Fibroblast of the conjunctiva (primary cell): ENCODE measurements at regions not wholly inside any gene's neighbourhood (a gene's known extent, or its start where the extent isn't known, plus 50 kb on each side); places are given as distances from the start of the nearest gene placed in this dataset.

Experiments
- DNase-seq: peaks from one replicate; pipeline ENCODE4 v3.0.0-alpha.2; 2010; ENCODE audit warnings: low read depth

DNA sequence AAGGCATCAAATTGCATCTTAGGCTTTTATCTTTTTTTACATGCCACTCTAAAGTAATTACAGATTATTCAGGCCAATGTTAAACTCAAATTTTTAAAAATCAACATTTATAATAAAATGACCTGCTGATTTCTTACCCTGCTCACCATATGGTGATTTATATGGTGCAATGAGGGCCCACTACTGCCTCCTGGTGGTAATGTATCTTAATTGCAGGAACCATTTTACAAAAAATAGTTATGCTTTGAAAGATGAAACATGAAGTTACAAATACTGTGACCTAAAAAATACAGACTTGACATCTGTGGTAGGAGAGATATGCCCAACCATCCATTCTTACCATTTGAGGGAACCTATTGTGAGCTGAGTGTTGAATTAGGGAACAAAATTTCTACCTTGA is 292.6 kb upstream of the TAS2R1 start:
- DNase-seq = no peak

DNA sequence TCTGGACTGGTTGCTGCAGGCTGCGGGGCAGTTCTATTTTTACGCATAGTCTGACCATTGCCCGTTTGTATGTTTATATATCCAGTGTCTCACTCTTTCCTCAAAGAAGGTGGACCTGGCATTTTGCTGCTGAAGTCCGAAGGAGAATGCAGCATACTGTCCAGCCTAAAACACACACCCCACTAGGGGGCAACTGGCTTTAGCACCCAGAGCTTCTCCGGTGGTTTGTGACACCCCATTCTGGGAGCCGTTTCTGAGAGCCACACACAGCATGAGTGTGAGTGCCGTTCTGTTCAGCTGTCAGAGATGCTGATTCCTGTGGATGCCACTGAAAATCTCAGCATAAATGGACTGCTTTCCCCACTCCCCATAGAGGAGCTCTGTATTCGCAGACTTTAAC is 290.5 kb upstream of the TAS2R1 start:
- no peak for DNase-seq

DNA sequence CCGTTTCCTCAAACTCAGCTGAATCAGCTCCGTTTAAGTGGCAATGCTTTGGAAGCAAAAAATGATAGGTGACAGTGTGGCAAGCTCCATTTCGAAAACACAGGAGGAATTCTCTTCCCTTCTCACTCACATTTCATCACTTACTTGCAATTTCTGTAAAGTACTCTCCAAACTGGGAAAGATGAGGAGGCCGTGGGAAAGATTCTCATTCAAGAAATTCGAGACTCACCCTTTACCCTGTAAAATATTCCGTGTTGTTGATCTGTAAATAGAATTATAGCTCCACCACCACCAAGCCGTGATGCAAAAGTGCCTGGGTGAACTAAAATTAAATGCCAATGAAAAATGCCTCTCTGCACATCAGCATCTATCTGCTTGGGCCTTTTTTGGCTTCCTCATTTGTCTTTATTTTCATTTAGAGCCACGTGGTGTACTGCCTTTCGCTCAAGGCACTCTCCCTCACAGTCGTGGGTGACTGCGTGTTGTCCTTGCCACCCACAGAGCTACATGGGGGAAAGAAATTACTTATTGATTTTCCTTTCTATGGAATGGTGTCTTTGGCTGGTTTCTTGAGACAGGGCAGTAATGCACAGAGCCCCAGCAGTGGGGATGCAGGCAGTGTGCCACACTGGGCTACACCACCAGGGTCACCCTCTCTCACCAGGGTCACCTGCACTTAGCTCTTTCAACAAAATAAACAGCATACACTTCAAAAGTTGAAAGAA is 289.3 kb upstream of the TAS2R1 start:
- DNase-seq = no peak

DNA sequence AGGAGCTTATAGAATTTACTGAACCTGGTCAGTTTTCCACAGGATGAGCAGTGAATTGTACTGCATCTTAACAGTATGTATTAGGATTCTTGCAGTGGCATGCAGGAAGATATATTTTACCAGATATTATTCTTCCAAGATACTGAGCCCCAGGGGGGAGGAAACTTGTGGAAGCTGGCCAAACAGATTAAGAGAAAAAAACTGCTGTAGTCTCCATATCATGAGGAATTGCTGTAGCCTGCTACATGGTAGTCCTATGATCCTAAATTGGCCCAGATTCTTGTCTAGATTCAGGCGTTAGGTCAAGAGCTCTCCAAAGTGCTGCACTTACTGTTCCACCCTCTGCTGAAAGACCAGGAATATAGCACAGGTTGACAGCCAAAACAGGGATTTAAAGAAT is 275.5 kb upstream of the TAS2R1 start:
- DNase-seq = no peak

DNA sequence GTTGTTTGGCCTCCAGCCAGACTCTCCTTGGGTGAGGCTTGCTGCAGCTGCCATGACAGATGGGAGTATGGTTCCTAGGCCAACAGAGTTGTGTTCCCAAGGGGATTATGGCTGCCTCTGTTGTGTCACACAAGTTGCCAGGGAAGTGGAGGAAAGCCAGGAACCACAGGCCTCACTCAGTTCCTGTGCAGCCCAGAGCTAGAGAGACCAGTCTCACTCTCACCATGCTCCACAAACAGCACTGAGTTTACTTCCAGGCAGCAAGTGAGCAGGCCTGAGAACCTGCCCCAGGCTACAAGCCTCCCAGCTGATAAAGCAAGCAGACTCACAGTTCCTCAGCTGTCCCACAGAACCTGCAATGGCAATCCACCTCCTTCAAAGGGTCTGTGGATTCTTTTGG is 273.6 kb upstream of the TAS2R1 start:
- DNase-seq = peak; percentile 6

DNA sequence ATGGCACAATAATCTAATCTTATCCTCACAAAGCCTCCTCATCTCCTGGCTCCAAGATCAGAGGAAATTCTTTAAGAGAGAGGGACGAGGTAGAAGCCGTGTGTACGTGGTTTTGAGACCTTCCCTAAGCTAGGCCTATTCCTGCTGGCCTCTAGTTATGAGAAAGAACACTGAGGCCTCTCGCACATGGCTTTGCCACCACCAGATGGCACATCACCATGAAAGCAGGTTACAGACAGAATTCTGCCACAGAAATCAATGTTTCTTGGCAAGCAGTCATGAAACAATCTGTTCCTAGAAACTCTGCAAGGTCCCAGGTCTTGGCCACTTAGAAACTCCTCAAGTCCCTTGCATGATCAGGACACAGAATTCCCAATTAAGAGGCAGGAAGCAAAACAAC is 268.2 kb upstream of the TAS2R1 start:
- peak; percentile 8 for DNase-seq

DNA sequence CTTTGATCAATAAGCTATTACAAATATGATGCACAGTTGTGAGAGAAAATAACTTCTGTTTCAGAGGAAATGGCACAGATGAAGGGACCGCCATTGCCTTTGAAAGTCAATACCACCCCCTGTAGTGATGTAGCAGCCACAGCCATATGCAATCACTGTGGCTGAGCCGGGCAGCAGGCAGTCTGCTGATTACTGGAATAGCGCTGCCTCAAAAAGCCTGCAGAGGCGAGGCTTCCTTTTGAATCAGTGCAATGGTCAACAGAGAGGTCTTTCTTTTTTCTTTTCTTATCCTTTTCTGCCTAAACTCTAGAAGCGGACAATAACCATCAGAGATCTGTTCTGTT is 265.1 kb upstream of the TAS2R1 start:
- no peak for DNase-seq

DNA sequence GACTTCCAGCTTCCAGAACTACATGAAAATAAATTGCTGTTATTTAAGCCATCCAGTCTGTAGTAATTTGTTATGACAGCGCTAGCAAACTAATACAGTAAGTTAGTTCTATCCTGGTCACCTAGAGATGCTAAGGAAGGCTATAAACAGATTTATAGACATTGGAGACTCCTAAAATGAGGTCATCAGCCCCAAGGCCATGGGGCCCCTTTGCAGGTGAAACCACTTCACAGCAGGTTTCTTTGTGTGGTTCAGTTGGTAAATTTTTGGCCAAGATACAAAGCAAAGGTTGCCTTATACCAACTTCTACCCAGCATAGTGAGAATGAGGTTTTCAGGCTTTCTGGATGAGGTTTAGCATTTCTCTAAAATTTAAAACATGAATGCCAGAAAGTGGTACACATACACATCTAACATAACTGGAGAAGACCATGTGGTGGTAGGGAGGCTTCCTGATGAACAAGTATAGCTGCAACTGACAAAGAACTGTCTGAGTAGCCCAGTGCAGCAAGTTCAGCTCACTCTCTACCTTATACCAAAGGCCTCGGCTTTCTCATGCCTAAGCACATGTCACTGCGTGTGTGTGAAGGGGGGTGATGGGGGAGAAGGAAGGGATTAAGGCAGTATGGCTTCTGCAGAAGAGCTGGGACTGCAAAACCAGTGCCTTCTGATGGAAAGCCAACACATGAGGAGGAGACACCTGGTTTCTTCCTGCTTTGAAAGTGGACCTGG is 264.6 kb upstream of the TAS2R1 start:
- DNase-seq = no peak

DNA sequence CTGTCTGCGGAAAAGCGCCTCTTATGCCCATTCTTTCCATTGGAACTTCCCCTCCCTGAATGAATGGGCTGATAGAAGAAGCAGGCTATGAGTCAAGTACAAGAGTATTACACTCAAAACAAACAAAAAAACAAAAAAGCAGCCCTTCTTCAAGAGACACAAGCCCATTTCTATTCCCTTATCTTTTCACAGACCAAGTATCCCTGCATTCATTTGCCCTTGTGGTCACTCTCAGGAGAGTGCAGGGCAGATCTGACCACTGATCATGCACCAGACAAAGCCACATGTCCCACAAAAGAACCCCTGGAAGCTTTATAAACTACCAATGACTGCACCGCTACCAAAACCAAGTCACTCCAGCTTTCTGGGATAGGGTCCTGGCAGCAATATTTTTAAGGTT is 262.5 kb upstream of the TAS2R1 start:
- DNase-seq = no peak

DNA sequence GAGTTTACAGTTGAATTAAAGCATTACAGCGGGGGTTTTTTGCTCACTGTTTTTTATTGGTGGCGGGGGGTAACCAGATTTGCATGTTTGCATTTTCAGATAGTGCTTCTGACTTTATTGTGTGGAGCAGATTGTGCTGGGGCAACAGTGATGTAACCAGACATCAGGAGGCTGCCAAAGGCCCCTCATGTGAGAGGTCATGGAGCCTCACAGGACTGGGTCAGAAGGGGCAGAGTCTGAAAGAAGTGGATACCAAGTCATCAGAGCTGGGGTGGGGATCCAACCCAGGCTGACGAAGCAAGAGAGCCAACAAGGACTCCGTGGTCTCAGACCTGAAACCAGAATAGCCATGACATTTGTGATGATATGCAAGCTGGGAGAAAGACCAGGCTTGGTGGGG is 259.4 kb upstream of the TAS2R1 start:
- no peak for DNase-seq

DNA sequence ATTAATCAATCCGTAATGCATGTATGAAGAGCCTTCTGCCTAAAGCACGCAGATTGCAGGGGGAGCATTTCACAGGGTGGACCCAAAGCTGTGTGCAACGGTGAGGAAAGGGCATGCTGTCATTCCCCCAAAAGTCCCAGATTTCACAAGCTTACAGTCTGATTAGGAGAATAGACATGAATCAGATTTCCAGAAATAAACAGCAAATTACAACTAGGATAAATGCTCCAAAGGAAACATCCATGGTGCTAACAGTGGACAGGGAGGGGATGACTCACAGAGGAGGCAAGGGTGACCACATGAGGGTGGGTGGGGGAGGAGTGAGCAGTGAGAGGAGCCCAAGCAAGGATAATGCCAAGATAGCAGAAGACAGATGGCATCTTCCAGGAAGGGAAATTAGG is 258.4 kb upstream of the TAS2R1 start:
- DNase-seq = peak; percentile 24

DNA sequence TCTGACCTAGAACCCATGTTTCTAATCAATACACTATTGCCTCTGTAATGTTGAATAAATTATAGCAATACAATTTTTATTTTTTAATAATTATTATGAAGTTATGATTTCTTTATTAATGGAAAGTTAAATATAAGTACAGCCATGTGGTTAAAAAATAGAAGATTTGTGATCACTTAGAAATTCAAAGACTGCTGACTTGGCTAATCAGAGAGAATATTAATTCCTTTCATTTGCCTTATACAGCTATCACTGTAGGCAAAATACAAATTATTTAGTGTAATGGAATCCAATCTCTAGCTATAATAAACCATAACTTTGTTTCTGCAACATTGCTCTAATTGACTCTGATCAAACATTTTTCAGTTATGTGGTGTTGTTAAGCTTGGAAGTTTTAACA is 255.0 kb upstream of the TAS2R1 start:
- DNase-seq = no peak

DNA sequence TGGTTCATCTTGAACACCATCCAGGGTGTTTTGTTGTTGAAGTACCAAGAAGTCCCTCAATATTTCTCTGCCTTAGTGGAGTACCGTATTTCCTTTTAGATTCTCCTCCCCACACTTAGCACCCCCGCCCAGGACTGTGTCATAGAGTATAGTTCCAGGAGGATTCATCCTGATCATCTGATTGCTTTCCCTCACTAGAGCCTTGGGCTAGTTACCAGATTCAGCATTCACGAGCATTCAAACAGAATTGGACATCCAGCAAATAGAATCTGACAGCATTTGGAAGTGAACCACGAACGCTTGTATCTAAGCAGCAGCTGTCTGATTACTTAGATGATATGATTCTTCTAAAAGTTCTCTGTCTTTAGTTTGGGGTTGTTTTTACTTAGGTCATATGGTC is 248.1 kb upstream of the TAS2R1 start:
- no peak for DNase-seq

DNA sequence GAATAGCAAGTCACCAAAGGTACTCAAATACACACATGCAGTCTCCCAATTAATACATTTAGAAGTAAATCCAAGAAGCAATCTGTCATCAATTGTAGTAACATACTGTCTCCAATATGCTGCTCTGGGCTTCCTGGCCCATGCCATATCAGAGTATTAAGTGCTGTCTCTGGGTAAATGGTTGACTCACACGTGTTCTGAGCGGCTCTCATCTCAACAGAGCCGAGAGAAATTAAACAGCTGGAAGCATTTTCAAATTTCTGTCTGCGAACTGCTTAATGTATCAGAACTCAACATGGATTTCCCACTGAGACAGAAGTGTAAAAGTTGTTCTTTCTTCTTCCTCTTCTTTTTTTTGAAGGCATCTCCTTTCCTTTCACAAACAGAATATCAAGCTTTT is 247.3 kb upstream of the TAS2R1 start:
- no peak for DNase-seq

DNA sequence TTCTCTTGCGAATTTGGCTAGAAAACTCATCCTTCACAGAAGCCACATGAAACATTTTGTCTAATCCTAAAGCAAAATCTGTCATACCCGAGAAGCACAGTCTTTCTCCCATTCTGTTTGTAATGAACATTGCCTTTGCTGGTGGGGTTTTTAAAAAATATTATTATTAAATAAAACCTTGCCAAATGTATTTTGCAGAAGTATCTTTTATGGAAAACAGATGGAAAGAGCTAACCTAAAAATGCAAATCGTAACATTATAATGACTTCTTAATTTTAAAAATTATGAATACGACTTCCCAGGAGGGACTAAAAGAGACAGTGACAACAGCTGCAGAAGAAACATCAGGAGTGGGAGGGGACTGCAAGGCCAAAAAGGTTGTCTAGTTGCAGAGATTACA is 246.3 kb upstream of the TAS2R1 start:
- no peak for DNase-seq

DNA sequence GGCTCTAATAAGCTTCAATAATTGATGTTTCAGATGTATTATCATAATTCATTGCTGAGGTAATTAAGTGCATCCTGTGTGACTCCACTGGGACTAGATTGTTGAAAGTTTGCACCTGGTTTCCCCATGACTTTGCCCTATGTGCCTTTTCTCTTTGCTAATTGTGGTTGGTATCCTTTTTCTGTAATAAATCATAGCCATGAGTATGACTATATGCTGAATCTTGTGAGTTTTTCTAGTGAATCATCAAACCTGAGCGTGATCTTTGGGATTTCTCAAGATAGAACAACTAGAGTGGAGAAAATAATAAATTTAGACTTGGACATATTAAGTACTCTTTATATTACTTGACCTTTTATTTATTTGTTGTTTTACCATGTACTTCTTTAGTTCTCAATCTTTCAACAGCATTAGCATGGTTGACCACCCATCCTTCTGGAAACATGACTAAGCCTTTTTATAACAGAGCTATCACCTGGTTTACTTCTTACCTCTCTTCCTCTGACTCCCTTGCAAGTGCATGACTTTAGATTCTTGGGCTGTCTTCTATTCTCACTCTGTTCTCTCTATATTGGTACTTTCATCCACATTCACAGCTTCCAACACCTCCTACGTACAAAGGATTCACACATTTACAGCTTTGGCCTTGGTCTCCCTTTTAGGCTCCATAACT is 239.6 kb upstream of the TAS2R1 start:
- DNase-seq = no peak

DNA sequence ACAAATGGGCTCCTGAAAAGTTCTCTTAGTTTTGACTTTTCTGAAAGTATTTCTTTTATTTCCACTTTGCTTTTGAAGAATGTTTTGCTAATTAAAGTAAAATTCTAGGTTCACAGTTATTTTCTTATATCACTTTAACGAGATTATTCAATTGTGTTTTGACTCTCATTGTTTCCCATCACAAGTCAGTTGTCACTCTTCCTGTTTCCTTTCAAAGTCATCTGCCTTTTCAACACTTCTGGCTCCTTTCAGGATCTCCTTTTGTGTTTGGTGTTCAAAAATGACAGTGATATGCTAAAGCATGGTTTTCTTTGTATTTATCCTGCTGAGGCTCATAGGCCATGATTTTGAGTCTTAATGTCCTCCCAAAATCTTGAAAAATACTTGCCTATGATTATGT is 235.4 kb upstream of the TAS2R1 start:
- no peak for DNase-seq

DNA sequence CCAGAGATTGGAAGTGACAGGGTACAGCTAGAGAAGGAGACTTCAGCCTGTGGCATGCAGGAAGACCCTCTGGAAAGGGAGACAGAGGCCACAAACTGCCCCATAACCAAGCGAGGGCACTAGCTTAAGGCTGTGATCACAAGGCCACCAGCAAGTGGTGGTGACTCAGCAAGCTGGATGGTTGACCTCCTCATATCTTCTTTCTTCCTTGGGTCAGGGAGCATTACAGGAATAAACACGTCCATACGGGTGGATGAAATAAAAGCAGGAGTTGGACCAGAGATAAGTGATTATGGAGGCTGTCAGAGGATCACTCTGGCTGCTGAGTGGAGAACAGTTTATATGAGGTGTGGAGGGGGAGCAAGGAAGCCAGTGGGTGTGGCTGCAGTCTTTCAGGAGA is 234.6 kb upstream of the TAS2R1 start:
- no peak for DNase-seq

DNA sequence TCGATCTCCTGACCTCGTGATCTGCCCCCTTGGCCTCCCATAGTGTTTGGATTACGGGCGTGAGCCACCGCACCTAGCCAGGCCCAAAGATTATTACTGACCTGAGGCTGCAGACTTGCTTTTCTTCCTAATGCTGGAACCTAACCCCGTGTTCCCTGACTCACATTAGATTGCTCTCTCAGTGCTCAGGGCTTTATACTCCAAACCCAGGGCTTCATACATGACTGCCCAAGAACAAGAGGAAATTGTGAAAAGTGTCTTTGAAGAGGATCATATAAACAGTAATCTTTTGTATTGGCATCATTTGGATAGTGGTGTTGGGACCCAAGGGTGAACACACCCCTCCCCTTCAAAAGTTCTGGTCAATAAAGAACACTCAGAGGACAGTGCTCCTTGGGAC is 233.3 kb upstream of the TAS2R1 start:
- DNase-seq = no peak

DNA sequence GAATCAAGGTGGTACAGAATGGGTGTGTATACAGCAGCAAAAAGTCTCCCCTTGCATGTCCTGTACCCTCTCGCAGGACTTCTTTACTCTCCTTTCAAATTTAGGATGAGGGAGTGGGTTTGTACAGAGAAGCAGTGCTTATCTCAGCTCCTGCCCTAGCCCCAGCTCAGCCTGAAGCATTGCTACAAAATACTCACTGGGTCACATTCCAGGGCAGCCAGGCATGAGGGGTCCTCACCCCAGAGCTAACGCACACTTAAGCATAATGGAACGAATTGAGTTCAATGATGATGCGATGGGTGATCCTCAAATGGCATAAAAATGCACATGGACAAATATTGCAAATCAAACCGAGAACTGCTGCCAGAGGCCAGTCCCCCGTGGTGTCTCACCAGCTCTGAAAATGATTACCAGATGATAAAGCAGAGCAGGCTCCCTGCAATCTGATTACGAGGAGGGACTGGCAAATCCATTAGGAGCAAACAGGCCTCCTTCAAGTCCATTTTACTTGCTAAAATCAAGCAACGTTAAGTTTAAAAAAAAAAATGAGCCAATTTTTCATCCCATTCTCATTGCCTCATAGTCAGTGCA is 231.6 kb upstream of the TAS2R1 start:
- peak; percentile 34 for DNase-seq

DNA sequence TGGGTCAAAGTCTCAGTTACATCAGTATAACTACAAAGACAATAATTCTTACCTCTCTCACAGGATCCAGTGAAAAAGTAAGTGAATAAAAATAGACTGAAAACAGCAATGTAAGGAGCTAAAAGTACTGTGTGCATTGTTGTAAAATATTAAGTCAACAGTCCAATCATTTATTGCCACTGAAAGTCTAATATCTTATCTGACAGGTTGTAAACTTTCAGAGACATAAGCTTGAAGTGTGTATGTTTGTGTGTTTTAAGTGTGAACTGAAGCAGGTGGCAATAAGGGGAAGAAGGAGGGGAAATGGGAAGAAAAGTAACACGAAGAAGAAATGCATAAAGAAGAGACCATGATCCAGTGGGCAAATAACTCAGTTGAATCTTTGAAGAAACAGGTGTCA is 229.7 kb upstream of the TAS2R1 start:
- DNase-seq = no peak

DNA sequence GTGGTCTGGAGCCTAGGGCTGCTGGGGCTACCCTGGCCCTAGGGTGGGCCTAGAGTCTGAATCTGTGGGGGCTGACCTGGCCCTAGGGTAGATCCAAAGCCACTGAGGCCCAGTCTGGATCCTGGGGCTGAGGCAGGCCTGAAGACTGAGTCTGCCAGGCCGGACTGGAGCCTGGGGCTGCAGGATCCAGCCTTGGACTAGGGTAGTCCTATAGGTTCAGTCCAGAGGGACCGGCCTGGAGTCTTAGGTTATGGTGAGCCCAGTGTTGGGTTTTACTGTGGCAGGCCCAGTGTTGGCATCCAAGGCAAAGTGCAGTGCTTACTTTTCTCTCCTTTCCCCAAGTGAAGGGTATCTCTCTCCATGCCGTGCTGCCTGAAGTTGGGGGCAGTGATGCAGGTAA is 227.9 kb upstream of the TAS2R1 start:
- no peak for DNase-seq

DNA sequence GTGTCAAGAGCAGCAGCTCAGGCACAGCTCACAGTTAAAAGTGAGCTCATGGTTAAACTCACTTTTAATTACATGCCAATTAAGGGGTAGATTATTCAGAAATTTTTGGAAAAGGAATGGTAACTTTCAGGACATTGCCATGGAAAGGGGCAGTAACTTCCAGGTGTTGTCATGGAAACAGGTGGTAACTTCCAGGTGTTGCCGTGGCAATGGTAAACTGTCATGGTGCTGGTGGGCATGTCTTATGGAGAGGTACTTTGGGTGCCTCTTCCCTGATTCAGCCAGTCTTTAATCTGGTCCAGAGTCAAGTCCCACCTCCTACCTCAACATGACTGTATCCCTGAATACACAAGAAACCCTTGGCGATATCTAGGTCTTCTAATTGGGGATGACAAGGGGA is 223.2 kb upstream of the TAS2R1 start:
- DNase-seq = no peak
